Neural cell (in vitro differentiated cells): ENCODE measurements at regions not wholly inside any gene's neighbourhood (a gene's known extent, or its start where the extent isn't known, plus 50 kb on each side); places are given as distances from the start of the nearest gene placed in this dataset.

ENCODE experiments used
- H2AFZ ChIP-seq: fragments of 200-600, 300-800 bp; sonication (generic), shearing (Covaris generic); 2 replicates; pipeline ENCODE4 v1.6.0; 2014; ENCODE audit warnings: low read depth, mild to moderate bottlenecking, antibody characterized with exemption, low read length, moderate library complexity
- H3F3A ChIP-seq: fragments of 200-600 bp; shearing (Covaris generic); 2 replicates; pipeline ENCODE4 v1.6.1; 2016; ENCODE audit warnings: mild to moderate bottlenecking, moderate library complexity, mixed read lengths, antibody characterized with exemption, low read length; ENCODE audit not compliant: insufficient read depth, poor library complexity, severe bottlenecking
- H3K27ac ChIP-seq: fragments of 200-600, 300-800 bp; sonication (generic), shearing (Covaris generic); 2 replicates; pipeline ENCODE4 v1.5.1; 2014; ENCODE audit warnings: mild to moderate bottlenecking, low read length, moderate library complexity
- H3K27me3 ChIP-seq: fragments of 300-800, 200-600 bp; sonication (generic), shearing (Covaris generic); 2 replicates; pipeline ENCODE4 v1.6.0; 2014; ENCODE audit warnings: mild to moderate bottlenecking, low read depth, low read length, moderate library complexity; ENCODE audit not compliant: insufficient read depth
- H3K36me3 ChIP-seq: fragments of 300-800, 200-600 bp; sonication (generic), shearing (Covaris generic); 2 replicates; pipeline ENCODE4 v1.5.1; 2014; ENCODE audit warnings: mild to moderate bottlenecking, antibody characterized with exemption, low read length, moderate library complexity; ENCODE audit not compliant: insufficient read depth
- H3K4me2 ChIP-seq: fragments of 300-800, 200-600 bp; sonication (generic), shearing (Covaris generic); 2 replicates; pipeline ENCODE4 v1.6.0; 2014; ENCODE audit warnings: mild to moderate bottlenecking, low read length
- H3K4me3 ChIP-seq: fragments of 300-800, 200-600 bp; sonication (generic), shearing (Covaris generic); 2 replicates; pipeline ENCODE4 v1.5.1; 2014; ENCODE audit warnings: mild to moderate bottlenecking, low read length, moderate library complexity
- H3K79me2 ChIP-seq: fragments of 200-600 bp; shearing (Covaris generic); replicated peaks from 2 replicates; pipeline ENCODE4 v1.6.0; 2014; ENCODE audit warnings: mild to moderate bottlenecking, low read length, moderate library complexity; ENCODE audit not compliant: insufficient read depth
- H3K9ac ChIP-seq: fragments of 300-800, 200-600 bp; sonication (generic), shearing (Covaris generic); 2 replicates; pipeline ENCODE4 v1.6.1; 2016; ENCODE audit warnings: mild to moderate bottlenecking, low read length, mixed read lengths
- H3K9me2 ChIP-seq: fragments of 200-600 bp; shearing (Covaris generic); 2 replicates; pipeline ENCODE4 v1.6.1; 2016; ENCODE audit warnings: mild to moderate bottlenecking, low read length, mixed read lengths; ENCODE audit not compliant: insufficient read depth
- H3K9me3 ChIP-seq: fragments of 200-600, 300-800 bp; sonication (generic), shearing (Covaris generic); 2 replicates; pipeline ENCODE4 v1.6.1; 2016; ENCODE audit warnings: mild to moderate bottlenecking, mixed run types, low read length, moderate library complexity, mixed read lengths
- H4K20me1 ChIP-seq: fragments of 200-600 bp; shearing (Covaris generic); 2 replicates; pipeline ENCODE4 v1.6.1; 2016; ENCODE audit warnings: mild to moderate bottlenecking, mixed run types; ENCODE audit not compliant: insufficient read depth
- CTCF ChIP-seq: fragments of 450-650 bp; IDR thresholded peaks from 2 replicates; pipeline ENCODE4 v1.5.1; 2014; ENCODE audit warnings: antibody characterized with exemption, mild to moderate bottlenecking, moderate library complexity; ENCODE audit not compliant: poor library complexity, severe bottlenecking
- EP300 ChIP-seq: fragments of 450-650 bp; conservative IDR thresholded peaks from 2 replicates; pipeline ENCODE4 v1.6.1; 2014; ENCODE audit warnings: antibody characterized with exemption, mild to moderate bottlenecking, moderate library complexity; ENCODE audit not compliant: poor library complexity, severe bottlenecking
- EZH2 ChIP-seq: fragments of 200-600, 300-800 bp; shearing (Covaris generic), sonication (generic); IDR thresholded peaks from 2 replicates; pipeline ENCODE4 v1.6.1; 2014; ENCODE audit warnings: antibody characterized with exemption, low read length, borderline replicate concordance, mild to moderate bottlenecking; ENCODE audit not compliant: insufficient read depth, poor library complexity, severe bottlenecking
- MXI1 ChIP-seq: fragments of 450-650 bp; conservative IDR thresholded peaks from 2 replicates; pipeline ENCODE4 v1.6.1; 2014; ENCODE audit warnings: antibody characterized with exemption, mild to moderate bottlenecking; ENCODE audit not compliant: poor library complexity, severe bottlenecking
- POLR2AphosphoS5 ChIP-seq: IDR thresholded peaks from 2 replicates; pipeline ENCODE4 v1.6.1; 2012
- RAD21 ChIP-seq: fragments of 450-650 bp; conservative IDR thresholded peaks from 2 replicates; pipeline ENCODE4 v1.6.1; 2014; ENCODE audit warnings: antibody characterized with exemption, mild to moderate bottlenecking, moderate library complexity
- REST ChIP-seq: IDR thresholded peaks from 2 replicates; pipeline ENCODE4 v1.6.1; 2012; ENCODE audit warnings: borderline replicate concordance
- SMC3 ChIP-seq: fragments of 450-650 bp; conservative IDR thresholded peaks from 2 replicates; pipeline ENCODE4 v1.6.1; 2014; ENCODE audit warnings: antibody characterized with exemption, mild to moderate bottlenecking, moderate library complexity; ENCODE audit not compliant: poor library complexity
- TAF1 ChIP-seq: IDR thresholded peaks from 2 replicates; pipeline ENCODE4 v1.6.1; 2012; ENCODE audit warnings: low read depth

- no peaks in the 10 kb centered on the region for H3K9me3 ChIP-seq
- H3K27ac ChIP-seq: no peak overlapping the region
- H3F3A ChIP-seq: no peaks in the 10 kb centered on the region
- no peaks in the 10 kb centered on the region for H3K79me2 ChIP-seq
- no peaks in the 10 kb centered on the region for H3K27me3 ChIP-seq
- H4K20me1 ChIP-seq: no peaks in the 10 kb centered on the region
- no peak overlapping the region for H2AFZ ChIP-seq
- H3K9ac ChIP-seq: no peak overlapping the region
- no peaks in the 10 kb centered on the region for H3K36me3 ChIP-seq
- no peak for TF ChIP-seq TAF1
- no peak for TF ChIP-seq RAD21
- no peak for TF ChIP-seq EP300
- no peak for TF ChIP-seq REST
- no peak for TF ChIP-seq CTCF
- TF ChIP-seq EZH2: no peak
- TF ChIP-seq SMC3: no peak
- no peak for TF ChIP-seq MXI1
- TF ChIP-seq POLR2AphosphoS5: no peak
- no peak overlapping the region for H3K4me2 ChIP-seq
- no peaks in the 10 kb centered on the region for H3K9me2 ChIP-seq
- H3K4me3 ChIP-seq: no peak overlapping the region
These were observed 571.4 kb upstream of the FAT3 start for GRCh38 chr11:91653079-91653754.

GRCh38 chr11:91650802-91651201 is 573.8 kb upstream of the FAT3 start:
- TF ChIP-seq EP300: no peak
- TF ChIP-seq MXI1: no peak
- no peak for TF ChIP-seq EZH2
- TF ChIP-seq REST: no peak
- TF ChIP-seq CTCF: no peak
- no peak for TF ChIP-seq SMC3
- no peak for TF ChIP-seq TAF1
- no peak for TF ChIP-seq RAD21
- TF ChIP-seq POLR2AphosphoS5: no peak
- Histone ChIP-seq H3K79me2 (no peaks in the 10 kb centered on the region), H3K36me3 (no peaks in the 10 kb centered on the region), H3K4me2 (no peak overlapping the region), H2AFZ (no peak overlapping the region), H3K27me3 (no peaks in the 10 kb centered on the region), H4K20me1 (no peaks in the 10 kb centered on the region), H3K9me2 (no peaks in the 10 kb centered on the region), H3K9me3 (no peaks in the 10 kb centered on the region), H3K27ac (no peak overlapping the region), H3F3A (no peaks in the 10 kb centered on the region), H3K9ac (no peak overlapping the region), H3K4me3 (no peak overlapping the region)
